Endothelial cell of umbilical vein (primary cell): ENCODE measurements at regions not wholly inside any gene's neighbourhood (a gene's known extent, or its start where the extent isn't known, plus 50 kb on each side); places are given as distances from the start of the nearest gene placed in this dataset.

Source experiments
- BruUV-seq: library from RNA; stranded (reverse); fragments of 400-500 nt; replicated peaks from 2 replicates; lab custom pipeline; 2021; lab: Mats Ljungman, UMichigan
- CTCF ChIA-PET: fragments of 300-600, 350-600 bp; sonication (Branson Sonifier 250); formaldehyde crosslinking; loops from one replicate; lab custom pipeline; 2021; ENCODE audit warnings: antibody characterized with exemption, inconsistent platforms; lab: Charles Lee
- POLR2A ChIA-PET: fragments of 300-600, 350-600 bp; sonication (Branson Sonifier 250); formaldehyde crosslinking; loops from one replicate; lab custom pipeline; 2021; ENCODE audit warnings: antibody characterized with exemption, inconsistent platforms; lab: Charles Lee
- DNase-seq: peaks from one replicate; pipeline ENCODE4 v3.0.0-alpha.2; 2011; ENCODE audit warnings: low read depth, low spot score
- FAIRE-seq: peaks from 2 replicates; lab custom pipeline; 2011; peaks lifted over from hg19 to GRCh38; lab: Jason Lieb, UNC
- H2AFZ ChIP-seq: 2 replicates; pipeline ENCODE4 v1.6.0; 2012; ENCODE audit warnings: low read depth, low read length, control low read depth, inconsistent platforms
- H3K27ac ChIP-seq: 2 replicates; pipeline ENCODE4 v1.5.1; 2011; ENCODE audit warnings: low read depth, mild to moderate bottlenecking, control low read depth, low read length, moderate library complexity; ENCODE audit not compliant: insufficient read depth
- H3K27me3 ChIP-seq, 2 experiments: 2 replicates each; pipeline versions ENCODE4 v1.6.0 to v1.6.1; 2011; ENCODE audit warnings: low read length in 2 of 2, mixed read lengths in 1 of 2; ENCODE audit not compliant: control insufficient read depth in 2 of 2, insufficient read depth in 2 of 2
- H3K36me3 ChIP-seq, 2 experiments: 2 replicates in 1 of 2; 3 replicates in 1 of 2; pipeline ENCODE4 v1.5.1; 2011; ENCODE audit warnings: low read length in 2 of 2, mild to moderate bottlenecking in 1 of 2, moderate library complexity in 1 of 2; ENCODE audit not compliant: control insufficient read depth in 2 of 2, insufficient read depth in 2 of 2; ENCODE audit errors: extremely low read depth in 1 of 2
- H3K4me1 ChIP-seq: 3 replicates; pipeline ENCODE4 v1.5.1; 2011; ENCODE audit warnings: mild to moderate bottlenecking, low read length; ENCODE audit not compliant: control insufficient read depth, insufficient read depth; ENCODE audit errors: extremely low read depth
- H3K4me2 ChIP-seq: 2 replicates; pipeline ENCODE4 v1.6.1; 2011; ENCODE audit warnings: low read length, control low read depth, mixed read lengths; ENCODE audit not compliant: insufficient read depth
- H3K4me3 ChIP-seq, 3 experiments: fragments of 200-600 bp in 1 of 3; sonication (generic), shearing (Covaris generic) in 1 of 3; replicated peaks in 1 of 3; 2 replicates each; pipeline ENCODE4 v1.5.1; 2011 to 2016; ENCODE audit warnings: control low read depth in 3 of 3, low read length in 3 of 3, mild to moderate bottlenecking in 2 of 3, inconsistent platforms in 1 of 3, low read depth in 1 of 3, moderate library complexity in 1 of 3; ENCODE audit not compliant: insufficient read depth in 1 of 3
- H3K79me2 ChIP-seq: 2 replicates; pipeline ENCODE4 v1.6.0; 2012; ENCODE audit warnings: low read length, inconsistent platforms; ENCODE audit not compliant: control insufficient read depth, insufficient read depth
- H3K9ac ChIP-seq: replicated peaks from 2 replicates; pipeline ENCODE3; 2011; ENCODE audit warnings: low read length, control low read depth; ENCODE audit not compliant: insufficient read depth; ENCODE audit errors: extremely low read depth
- H3K9me1 ChIP-seq: replicated peaks from 3 replicates; pipeline ENCODE4 v1.6.0; 2011; ENCODE audit warnings: mild to moderate bottlenecking, low read length; ENCODE audit not compliant: control insufficient read depth, insufficient read depth; ENCODE audit errors: extremely low read depth
- H3K9me3 ChIP-seq: replicated peaks from 2 replicates; pipeline ENCODE4 v1.5.1; 2012; ENCODE audit warnings: low read length, inconsistent platforms; ENCODE audit not compliant: control insufficient read depth, insufficient read depth
- H4K20me1 ChIP-seq: replicated peaks from 2 replicates; pipeline ENCODE3; 2011; ENCODE audit warnings: mild to moderate bottlenecking, low read length; ENCODE audit not compliant: control insufficient read depth, insufficient read depth; ENCODE audit errors: extremely low read depth
- CTCF ChIP-seq, 2 donors: IDR thresholded peaks; 1 replicate in 1 of 2; 2 replicates in 1 of 2; pipeline ENCODE4 v1.5.1; 2011; ENCODE audit warnings: low read length in 2 of 2, mild to moderate bottlenecking in 2 of 2, moderate library complexity in 2 of 2, control low read depth in 1 of 2, inconsistent platforms in 1 of 2, low read depth in 1 of 2; ENCODE audit not compliant: insufficient read depth in 1 of 2; ENCODE audit errors: extremely low read depth in 1 of 2
- FOS ChIP-seq: IDR thresholded peaks from 2 replicates; pipeline ENCODE4 v1.6.1; 2011; ENCODE audit warnings: mild to moderate bottlenecking, low read length, moderate library complexity, borderline replicate concordance; ENCODE audit not compliant: insufficient read depth
- GATA2 ChIP-seq: IDR thresholded peaks from 2 replicates; pipeline ENCODE4 v1.7.0; 2011; ENCODE audit warnings: low read depth, mild to moderate bottlenecking, moderate library complexity, mixed read lengths, low read length; ENCODE audit not compliant: insufficient read length, insufficient read depth
- JUN ChIP-seq: IDR thresholded peaks from 2 replicates; pipeline ENCODE4 v1.6.1; 2011; ENCODE audit warnings: borderline replicate concordance, low read depth; ENCODE audit not compliant: insufficient read length, insufficient read depth
- MAX ChIP-seq: IDR thresholded peaks from 2 replicates; pipeline ENCODE4 v1.6.1; 2011; ENCODE audit not compliant: insufficient read depth, insufficient read length
- MYC ChIP-seq: IDR thresholded peaks from one replicate; pipeline ENCODE4 v1.6.1; 2011; ENCODE audit warnings: mild to moderate bottlenecking, low read depth, low read length
- POLR2AphosphoS5 ChIP-seq: IDR thresholded peaks from 2 replicates; pipeline ENCODE4 v1.6.1; 2012; ENCODE audit warnings: low read depth, mild to moderate bottlenecking, control low read depth, low read length, moderate library complexity; ENCODE audit not compliant: insufficient read depth
- dilution Hi-C: fragments of 300-500 bp; cut with MboI; formaldehyde crosslinking; loops from one replicate; pipeline ENCODE4 v1.15.0; 2019; ENCODE audit warnings: low sequenced_read_pairs; ENCODE audit not compliant: extremely low pct_ligation_motif_present
- intact Hi-C: fragments of 100-400 bp; cut with micrococcal nuclease; formaldehyde crosslinking; loops from one replicate; pipeline ENCODE4 v1.10.0; 2022

- DNase-seq (no peak), FAIRE-seq (no peak)
- Histone ChIP-seq H3K79me2 (no peaks in the 10 kb centered on the region), H2AFZ (no peak overlapping the region), H3K4me1 (no peaks in the 10 kb centered on the region), H3K9ac (no peak overlapping the region), H3K36me3 (no peaks in the 10 kb centered on the region), H3K27me3 (no peaks in the 10 kb centered on the region), H3K9me1 (no peaks in the 10 kb centered on the region), H3K27ac (no peak overlapping the region), H3K4me3 (no peak overlapping the region), H3K9me3 (no peaks in the 10 kb centered on the region), H4K20me1 (no peaks in the 10 kb centered on the region), H3K4me2 (no peak overlapping the region)
- ChIA-PET CTCF (no interaction called here), POLR2A (no interaction called here)
- TF ChIP-seq MAX, result no peak
- no peak for TF ChIP-seq MYC
- TF ChIP-seq JUN, result no peak
- no peak for TF ChIP-seq POLR2AphosphoS5
- no peak for TF ChIP-seq CTCF (IDR thresholded peaks at IDR 0.05; ENCODE audit: extremely low read depth in 1 of 2, insufficient read depth in 1 of 2, low read depth in 1 of 2, low read length in 2 of 2)
- no peak for TF ChIP-seq FOS
- no peak for TF ChIP-seq GATA2
- BruUV-seq, result no TSS peak
- dilution Hi-C loops (no loop called here), intact Hi-C loops (no loop called here)
These were observed 375.7 kb downstream of the TDRD3 start for GRCh38 chr13:60772726-60773125.
